Activated CD4-positive, alpha-beta T cell treated with anti-CD3 and anti-CD28 coated beads, Interleukin-10, Interleukin-2, amounts not matched to agents 100 ng/mL and 50 ng/mL, durations not matched to agents 16 hours and 8 hours (primary cell): ENCODE measurements at regions not wholly inside any gene's neighbourhood (a gene's known extent, or its start where the extent isn't known, plus 50 kb on each side); places are given as distances from the start of the nearest gene placed in this dataset.

Experiments
- DNase-seq: peaks from one replicate; pipeline ENCODE4 v3.0.0-alpha.2; 2020

- DNase-seq = peak; percentile 63
These were observed 316.0 kb upstream of the CBLB start for GRCh38 chr3:106184540-106185457.

DNA sequence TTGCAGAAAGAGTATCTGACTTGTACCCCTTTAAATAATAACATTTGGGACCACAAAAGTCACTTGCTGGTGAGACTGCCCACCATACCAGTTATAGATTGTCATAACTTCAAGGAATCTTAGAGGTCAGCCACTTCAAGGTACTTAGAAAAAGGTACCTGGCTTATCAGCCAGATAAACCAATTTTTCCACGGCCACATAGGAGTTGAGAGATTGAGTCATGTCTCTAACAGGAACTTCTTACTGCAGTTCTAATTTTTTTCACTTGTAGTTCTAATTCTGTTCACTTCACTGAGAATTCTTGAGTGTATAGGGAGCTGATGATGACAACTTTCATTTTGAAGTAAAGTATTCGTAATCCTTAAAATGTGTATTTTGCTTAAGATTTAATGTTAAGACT is 317.1 kb upstream of the CBLB start:
- peak; percentile 47 for DNase-seq

DNA sequence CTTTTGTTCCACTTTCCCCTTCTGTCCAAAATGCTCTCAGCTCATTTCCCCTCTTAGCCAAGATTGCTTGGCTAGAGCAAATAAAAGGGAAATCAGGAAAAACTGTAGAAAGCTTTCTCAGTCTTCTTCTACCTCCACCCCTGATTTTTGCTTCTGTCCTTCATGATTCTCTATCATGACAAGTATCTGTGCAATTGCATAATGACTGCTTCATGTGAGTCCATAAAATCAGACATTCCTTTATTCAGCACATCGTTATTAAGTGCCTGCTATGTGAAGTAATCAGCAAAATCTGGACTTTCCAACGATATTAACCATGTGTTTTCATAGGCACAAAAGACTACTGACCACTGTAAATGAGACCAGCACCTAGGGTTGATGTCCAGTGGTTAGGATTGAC is 321.5 kb upstream of the CBLB start:
- no peak for DNase-seq

GRCh38 chr3:106191211-106191610 is 322.4 kb upstream of the CBLB start:
- DNase-seq = no peak

DNA sequence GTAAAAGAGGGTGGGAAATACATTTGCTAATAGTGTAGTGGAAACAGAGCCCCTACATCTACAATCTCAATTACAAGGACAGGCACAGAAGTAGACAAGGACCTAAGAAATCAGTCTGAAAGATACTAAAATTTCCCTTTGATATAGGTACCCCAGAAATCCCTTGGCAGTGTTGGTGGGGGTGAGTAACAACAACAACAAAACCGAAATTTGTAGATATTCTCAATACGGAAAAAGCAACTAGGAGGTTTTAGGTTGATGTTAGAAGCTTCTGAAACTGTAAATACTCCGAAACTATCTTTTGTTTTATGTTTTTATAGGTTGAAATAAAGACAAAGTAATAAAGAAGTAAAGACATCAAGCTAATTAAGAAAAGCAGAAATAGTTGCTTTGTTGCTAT is 323.1 kb upstream of the CBLB start:
- DNase-seq = no peak

DNA sequence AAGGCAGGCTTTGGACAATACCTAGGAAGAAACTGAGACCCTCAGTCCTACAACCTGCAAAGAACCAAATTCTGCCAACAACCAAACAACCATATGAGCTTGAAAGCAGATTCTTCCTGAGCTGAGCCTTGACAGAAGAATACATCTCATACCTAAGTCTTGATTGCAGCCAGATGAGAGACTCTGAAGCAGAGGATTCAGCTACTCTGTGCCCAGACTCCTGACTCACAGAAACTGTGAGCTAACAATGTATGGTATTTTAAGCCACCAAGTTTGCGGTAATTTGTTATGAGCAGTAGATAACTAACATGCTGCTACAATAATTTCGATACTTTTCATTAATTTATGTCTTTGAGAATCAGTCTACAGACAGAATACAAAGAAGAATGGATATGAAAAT is 325.1 kb upstream of the CBLB start:
- no peak for DNase-seq

DNA sequence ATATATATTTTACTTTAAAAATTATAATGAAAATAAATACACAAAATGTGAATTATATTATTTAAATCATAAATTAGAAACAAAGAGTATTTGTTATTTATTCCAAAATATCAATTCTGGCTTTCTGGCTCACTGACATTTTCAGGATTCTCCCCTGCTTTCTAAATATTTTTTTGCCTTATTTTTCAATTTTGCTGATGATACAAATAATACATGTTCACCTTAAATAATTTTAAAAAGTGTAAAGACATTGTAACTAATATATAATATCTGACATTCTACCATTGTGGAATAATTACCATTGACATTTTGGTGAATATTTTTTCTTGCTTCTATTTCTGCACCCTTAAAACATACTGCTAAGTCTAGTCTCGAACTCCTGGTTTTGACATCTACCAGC is 325.9 kb upstream of the CBLB start:
- no peak for DNase-seq

DNA sequence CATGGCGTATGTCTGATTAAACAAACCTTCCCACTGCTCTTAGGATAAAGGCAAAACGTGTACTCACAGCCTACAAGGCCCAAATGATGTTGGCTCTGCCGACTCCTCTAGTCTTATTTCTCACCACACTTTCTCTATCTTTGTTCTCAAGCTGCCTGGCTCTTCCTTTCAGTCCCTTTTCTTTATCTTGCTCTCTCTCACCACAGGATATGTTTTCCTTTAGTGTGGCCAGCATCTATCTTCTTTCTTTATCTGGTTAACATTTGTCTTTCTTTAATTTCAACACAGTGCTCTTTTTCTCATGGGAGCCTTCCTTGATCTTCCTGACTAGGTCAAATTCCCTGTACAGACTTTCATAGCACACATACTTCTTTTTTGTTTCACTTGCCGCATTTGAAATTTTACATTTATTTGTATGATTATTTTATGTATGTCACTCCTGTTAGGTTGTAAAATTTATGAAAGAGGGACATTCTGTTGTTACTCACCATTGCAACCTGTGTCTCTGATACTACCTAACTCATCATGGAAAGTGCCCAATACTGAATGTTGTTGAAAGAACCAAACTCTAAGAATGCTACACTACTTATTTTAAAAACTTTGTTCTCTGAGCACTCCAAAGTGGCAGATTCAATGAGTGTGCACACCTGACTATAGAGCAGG is 328.9 kb upstream of the CBLB start:
- no peak for DNase-seq

- DNase-seq = no peak
These were observed 335.5 kb upstream of the CBLB start for GRCh38 chr3:106204160-106204868.

- peak; percentile 80 for DNase-seq
These were observed 337.3 kb upstream of the CBLB start for GRCh38 chr3:106206146-106206545.

DNA sequence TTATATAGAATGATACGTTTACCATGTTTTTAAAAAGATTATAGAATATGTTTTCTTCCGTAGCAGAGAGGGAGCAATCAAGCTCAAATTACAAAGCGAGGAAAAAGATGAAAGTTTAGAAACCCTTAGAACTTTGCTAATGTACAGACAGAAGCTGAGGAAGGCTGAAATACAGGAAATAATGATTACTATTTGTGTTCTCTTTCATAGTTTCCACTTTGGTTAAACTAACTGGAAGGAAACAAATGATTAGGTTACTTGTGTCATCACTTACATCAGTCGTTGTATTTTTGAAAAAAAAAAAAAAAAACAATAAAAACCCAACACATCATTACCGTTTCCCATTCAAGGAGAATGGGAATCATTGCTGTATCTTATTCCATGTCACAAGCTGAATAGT is 337.8 kb upstream of the CBLB start:
- DNase-seq = no peak

DNA sequence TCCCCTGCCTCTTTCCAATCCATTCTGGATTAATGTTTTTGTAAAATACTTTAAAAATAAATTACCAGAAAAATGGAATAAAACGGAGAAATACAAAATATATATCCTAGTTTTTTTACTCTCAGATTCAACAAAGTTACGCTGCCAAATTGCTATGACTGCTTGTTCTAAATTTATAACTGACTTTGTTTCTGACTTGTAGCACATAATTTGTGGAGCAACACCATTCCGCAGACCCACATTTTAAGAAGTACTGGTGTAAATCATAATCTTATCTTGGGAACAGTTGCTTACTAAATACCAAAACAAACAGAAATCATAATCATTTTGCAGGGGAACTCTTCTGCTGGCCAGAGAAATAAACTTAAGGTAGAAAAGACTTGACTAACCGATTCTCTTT is 339.4 kb upstream of the CBLB start:
- no peak for DNase-seq

DNA sequence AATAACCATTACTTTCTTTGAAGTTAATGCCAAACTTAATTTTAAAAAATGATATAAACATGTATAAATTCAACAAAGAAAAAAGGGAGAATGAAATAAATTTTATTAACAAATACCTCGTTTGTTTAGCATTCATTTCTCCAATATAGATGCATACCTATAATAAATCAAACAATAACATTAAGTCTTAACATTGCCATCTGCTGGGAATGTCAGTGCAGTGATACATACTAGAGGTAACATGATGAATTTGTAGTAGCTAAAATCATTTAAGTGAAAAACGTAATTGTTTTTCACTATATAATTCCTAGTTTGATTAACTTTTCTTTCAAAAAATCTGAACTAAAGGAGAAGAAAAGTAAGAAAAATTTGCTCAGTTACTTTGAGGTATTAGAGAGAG is 340.2 kb upstream of the CBLB start:
- DNase-seq = peak; percentile 50

DNA sequence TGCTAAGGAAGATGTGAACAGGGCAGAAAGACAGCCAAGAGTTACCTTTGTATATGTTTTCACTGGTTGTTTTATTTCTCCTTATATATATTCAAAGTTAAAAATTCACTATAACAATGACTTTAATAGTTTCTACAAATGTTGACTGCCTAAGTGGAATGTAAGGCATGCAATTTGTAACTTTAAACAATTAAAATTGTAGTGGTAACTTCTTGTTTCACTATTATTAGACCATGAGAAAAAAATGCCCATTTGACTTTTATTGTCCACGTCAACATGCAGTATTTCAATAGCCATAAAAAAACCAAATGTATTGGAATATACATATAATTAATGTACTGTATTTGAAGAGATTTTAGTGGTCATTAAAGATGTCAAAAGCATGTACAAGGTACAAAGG is 340.7 kb upstream of the CBLB start:
- no peak for DNase-seq

DNA sequence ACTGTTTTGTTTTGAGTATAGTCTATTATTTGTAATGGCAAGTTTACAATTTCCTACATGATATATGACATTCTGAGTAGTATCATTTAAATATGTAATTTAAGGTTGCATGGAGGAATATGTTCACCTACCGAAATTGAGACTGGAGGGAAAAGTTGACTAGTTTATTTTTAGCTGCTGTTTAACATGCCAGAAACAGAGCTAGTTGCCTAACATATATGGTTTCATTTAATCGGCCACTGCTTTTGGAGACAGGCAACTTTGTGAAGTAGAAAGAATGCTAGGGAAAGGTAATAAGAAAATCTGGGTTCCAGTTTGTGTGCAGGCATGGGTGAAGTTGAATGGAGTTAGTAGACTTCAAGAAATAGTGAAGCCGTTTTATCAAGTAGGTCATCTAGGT is 342.1 kb upstream of the CBLB start:
- DNase-seq = no peak

DNA sequence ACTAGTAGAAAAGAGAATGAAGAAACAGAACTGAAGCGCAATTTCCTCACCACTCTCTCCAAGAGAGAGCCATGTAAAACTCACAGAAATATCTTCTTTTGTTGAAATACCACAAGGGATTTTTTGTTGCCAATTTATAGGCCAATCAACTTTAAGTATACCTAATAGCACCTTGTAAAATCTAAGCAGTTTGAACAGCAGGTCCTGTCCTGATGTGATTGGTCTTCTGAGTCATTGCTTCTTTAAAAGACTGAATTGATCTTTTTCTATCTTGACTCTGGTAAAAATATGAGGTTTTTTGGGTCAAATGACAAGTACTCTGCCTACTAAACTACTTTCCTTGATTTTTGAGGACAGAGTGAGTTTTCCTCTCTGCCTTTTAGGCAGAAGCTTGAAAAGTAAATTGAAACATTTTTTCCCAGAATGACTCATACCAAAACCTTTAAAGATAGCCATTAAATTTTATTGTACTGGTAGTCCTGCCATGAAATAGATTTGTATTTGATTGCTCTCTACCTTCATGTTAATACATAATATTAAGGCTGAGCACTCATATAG is 343.9 kb upstream of the CBLB start:
- peak; percentile 54 for DNase-seq

DNA sequence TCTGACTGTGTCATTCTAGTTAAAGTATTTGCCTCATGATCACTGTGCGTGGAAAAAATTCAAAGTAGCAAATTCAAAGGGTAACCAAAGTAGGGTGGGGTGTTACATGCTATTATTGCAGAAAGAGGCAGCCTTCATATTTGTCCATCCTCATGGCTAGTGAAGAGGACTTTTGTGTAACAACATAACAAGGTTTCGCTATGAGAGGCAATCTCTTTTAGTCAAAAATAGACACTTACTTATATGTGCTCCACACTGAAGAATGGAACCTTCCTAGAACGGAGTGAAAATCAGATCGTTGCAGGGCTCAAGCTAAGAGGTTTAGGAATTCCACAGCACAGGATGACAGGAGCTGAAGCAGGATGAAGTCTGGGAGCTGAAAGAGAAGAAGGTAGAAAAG is 345.1 kb upstream of the CBLB start:
- peak; percentile 34 for DNase-seq

DNA sequence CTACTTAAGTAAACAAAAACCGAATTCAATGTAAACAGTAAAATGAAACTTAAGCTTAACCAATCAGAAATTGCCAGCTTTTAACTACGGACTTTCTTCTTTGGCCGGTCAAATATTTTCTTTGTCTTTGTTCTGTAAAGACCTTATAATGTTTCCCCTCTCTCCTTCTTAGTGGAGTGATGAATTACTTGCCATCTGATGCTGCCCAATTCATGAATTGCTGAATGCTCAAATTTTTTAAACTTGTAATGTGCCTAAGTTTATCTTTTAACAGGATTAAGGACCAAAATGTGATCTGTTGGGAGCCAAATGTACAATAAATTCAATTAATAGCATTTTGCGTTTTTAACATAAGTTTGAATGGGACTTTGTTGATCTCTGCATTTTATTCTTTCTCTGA is 345.8 kb upstream of the CBLB start:
- DNase-seq = no peak

DNA sequence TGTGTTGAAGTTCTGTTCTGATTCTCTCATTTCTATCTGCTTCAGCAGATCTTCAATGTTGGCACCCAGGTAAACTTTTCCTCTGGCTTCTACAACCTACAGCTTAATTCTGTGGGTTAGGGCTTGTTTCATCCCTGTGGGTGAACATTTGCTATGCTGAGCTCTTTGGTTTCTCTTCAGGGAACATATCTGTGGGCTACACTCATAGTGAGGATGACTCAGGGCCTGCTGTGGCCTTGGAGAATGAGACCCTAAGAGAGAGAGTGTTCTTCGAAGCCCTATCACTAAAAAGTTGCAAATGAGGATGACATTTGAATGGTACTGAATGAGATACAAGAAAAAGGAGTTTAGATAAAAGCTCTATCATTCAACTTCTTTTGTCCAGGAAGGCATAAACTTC is 346.2 kb upstream of the CBLB start:
- DNase-seq = peak; percentile 82

GRCh38 chr3:106217745-106218144 is 348.9 kb upstream of the CBLB start:
- no peak for DNase-seq

GRCh38 chr3:106227068-106227467 is 358.3 kb upstream of the CBLB start:
- DNase-seq = no peak

GRCh38 chr3:106228271-106228670 is 359.5 kb upstream of the CBLB start:
- peak; percentile 47 for DNase-seq

GRCh38 chr3:106229495-106230278 is 360.9 kb upstream of the CBLB start:
- no peak for DNase-seq
